GM19463 (cell line): ENCODE measurements at regions not wholly inside any gene's neighbourhood (a gene's known extent, or its start where the extent isn't known, plus 50 kb on each side); places are given as distances from the start of the nearest gene placed in this dataset.

Source experiments
- ATAC-seq: cut with Tn5 transposase; IDR thresholded peaks from one replicate; pipeline ENCODE4 v1.9.1; 2021; ENCODE audit warnings: mild to moderate bottlenecking, moderate library complexity; ENCODE audit not compliant: unreplicated experiment

DNA sequence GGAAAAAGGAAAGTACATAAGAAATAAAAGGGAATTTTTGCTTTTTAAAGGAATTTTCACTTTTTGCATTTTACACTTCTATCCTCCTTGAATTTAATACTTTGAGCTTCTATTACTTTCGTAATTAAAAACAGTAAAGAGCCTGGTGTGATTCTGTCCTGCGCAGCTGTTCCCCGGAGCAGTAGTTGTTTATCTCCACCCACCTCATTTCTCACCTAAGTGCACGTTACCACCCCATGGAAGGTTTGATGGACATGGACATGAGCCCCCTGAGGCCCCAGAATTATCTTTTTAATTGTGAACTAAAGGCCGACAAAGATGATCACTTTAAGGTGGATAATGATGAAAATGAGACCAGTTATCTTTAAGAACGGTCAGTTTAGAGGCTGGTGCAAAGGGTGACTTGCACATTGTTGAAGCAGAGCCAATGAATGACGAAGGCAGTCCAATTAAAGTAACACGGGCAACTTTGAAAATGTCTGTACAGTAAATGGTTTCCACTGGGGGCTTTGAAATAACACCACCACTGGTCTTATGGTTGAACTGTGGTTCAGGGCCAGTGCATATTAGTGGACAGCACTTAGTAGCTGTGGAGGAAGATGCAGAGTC, 52.1 kb upstream of the TEX13D start:
- no peak for ATAC-seq

DNA sequence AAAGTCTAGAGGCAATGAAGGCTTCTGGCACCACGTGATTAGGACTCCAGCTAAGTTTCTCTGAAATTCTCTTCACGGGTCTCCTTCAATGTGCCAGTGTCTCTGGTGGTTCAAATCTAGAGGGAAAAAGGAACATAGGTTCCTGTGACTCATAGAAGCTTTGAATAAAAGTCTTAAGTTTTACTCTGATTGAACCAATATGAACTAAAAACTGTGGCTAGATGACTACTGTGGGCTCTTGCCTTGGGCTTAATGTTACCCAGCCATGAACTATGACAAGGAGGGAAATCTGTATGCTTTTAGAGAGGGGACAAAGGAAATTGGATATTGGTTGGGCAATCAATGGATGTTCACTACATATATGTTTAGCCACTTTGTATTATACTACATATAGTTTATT, 49.9 kb upstream of the TEX13D start:
- ATAC-seq, result no peak
